Muscle of leg (tissue), 3 donors: ENCODE measurements at regions not wholly inside any gene's neighbourhood (a gene's known extent, or its start where the extent isn't known, plus 50 kb on each side); places are given as distances from the start of the nearest gene placed in this dataset.

Experiments
- DNase-seq: peaks from one replicate; pipeline ENCODE4 v3.0.0; 2013
- H3K27ac ChIP-seq: one replicate; pipeline ENCODE4 v1.5.1; 2013; ENCODE audit warnings: mild to moderate bottlenecking, low read length, control low read depth
- H3K27me3 ChIP-seq: one replicate; pipeline ENCODE4 v1.6.1; 2013; ENCODE audit warnings: low read length; ENCODE audit not compliant: control insufficient read depth, insufficient read depth
- H3K36me3 ChIP-seq: one replicate; pipeline ENCODE4 v1.6.1; 2013; ENCODE audit warnings: low read length; ENCODE audit not compliant: control insufficient read depth, insufficient read depth
- H3K4me1 ChIP-seq: one replicate; pipeline ENCODE4 v1.6.1; 2013; ENCODE audit warnings: low read length; ENCODE audit not compliant: control insufficient read depth, insufficient read depth
- H3K4me3 ChIP-seq: one replicate; pipeline ENCODE4 v1.5.1; 2013; ENCODE audit warnings: low read length, control low read depth
- H3K9me3 ChIP-seq: replicated peaks from 2 replicates; pipeline ENCODE4 v1.6.1; 2013; ENCODE audit warnings: low read depth, low read length; ENCODE audit not compliant: control insufficient read depth
- WGBS: methylation state at CpG from one replicate; pipeline ENCODE4 v1.1.5; 2013; ENCODE audit warnings: missing lambda C conversion rate; ENCODE audit not compliant: insufficient coverage; 5-methylcytosine and 5-hydroxymethylcytosine counted together

DNA sequence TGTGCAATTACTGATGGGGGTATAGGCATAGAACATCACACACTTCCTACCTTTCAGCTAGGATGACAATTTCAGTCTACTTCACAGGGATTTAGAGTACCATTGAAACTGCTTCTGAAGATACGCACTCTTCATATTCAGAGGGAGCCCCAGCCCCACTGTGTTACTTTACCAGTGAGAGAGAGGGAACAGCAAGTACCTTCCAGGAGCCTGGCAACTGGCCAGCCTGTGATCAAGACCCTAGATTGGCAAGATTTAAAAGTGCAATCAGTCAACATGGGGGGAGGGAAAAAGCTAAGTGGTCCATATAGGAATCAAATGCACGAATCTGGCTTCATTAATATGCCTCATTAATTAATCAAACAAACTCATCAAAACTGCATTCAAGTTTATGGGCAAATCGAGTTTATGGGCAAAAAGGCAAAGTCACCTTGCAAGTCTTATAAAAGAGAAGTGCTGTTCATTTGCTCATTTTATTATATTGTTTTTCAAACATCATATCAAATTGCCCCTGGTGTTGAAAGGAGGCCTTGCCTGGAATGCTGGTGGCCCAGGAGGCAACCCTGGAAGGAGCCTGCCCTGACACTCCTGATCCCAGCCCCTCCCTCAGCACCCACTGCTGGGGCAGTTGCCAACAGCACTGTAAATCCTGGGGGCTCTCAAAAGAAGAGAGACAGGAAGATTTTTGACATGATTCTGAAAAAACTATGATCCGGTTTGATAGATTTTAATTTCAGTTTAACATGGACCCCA lies 184.9 kb upstream of the DPT start:
- Histone ChIP-seq H3K4me3 (no peak overlapping the region), H3K4me1 (peaks cover 2% of the 10 kb centered on the region), H3K27ac (no peak overlapping the region), H3K27me3 (no peaks in the 10 kb centered on the region), H3K36me3 (no peaks in the 10 kb centered on the region), H3K9me3 (no peaks in the 10 kb centered on the region)
- WGBS, result no CpG with 5 or more reads among the region's 4 CpGs
- DNase-seq, result no peak

DNA sequence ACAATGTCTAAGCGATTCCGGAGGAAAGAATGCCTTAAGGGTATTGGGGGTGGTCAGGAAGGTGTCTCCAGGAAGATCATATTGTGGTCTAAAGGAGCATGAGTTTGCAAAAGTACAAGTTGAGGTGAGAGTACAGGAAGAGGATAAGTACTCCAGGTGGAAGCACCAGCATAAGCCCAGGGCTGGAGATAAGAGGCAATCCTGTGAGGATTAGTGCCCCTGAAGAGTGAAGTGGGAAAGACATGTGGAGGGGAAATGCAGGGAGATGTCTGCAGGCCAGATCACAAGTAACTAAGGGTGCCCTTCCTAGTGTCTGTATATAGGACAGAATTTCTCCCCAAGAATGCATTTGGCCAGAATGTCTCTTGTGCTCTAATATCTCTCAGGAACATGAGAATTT lies 188.3 kb upstream of the DPT start:
- H3K27ac ChIP-seq, result no peak overlapping the region
- no peaks in the 10 kb centered on the region for H3K9me3 ChIP-seq
- no peaks in the 10 kb centered on the region for H3K27me3 ChIP-seq
- WGBS, result 49% methylated on average over 2 of the region's 2 CpGs
- DNase-seq, result no peak
- no peaks in the 10 kb centered on the region for H3K36me3 ChIP-seq
- H3K4me1 ChIP-seq, result peaks cover 2% of the 10 kb centered on the region
- no peak overlapping the region for H3K4me3 ChIP-seq

DNA sequence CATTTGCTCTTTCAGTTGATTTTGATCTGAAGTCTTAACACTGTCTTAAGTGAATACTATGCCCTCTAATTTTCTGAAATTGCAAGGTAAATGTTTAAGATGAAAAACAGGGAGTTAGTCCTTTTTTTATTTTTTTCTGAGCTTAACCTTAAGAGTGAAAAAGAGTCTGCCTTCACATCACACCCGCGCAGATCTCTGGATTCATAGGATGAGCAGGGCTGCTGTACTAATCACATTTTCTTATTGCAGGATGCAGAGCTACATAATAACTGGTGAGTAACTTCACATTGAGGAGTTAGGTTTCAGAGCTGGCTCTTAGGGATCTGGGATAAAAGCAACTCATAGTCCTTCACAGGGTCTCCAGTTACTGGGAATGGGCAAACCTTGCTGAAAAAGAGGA lies 188.7 kb upstream of the ATP1B1 start:
- WGBS, result no CpG with 5 or more reads among the region's 2 CpGs
- Histone ChIP-seq H3K27ac (no peak overlapping the region), H3K27me3 (no peaks in the 10 kb centered on the region), H3K4me1 (peaks cover 2% of the 10 kb centered on the region), H3K4me3 (no peak overlapping the region), H3K36me3 (no peaks in the 10 kb centered on the region), H3K9me3 (no peaks in the 10 kb centered on the region)
- peak; percentile 36 for DNase-seq

DNA sequence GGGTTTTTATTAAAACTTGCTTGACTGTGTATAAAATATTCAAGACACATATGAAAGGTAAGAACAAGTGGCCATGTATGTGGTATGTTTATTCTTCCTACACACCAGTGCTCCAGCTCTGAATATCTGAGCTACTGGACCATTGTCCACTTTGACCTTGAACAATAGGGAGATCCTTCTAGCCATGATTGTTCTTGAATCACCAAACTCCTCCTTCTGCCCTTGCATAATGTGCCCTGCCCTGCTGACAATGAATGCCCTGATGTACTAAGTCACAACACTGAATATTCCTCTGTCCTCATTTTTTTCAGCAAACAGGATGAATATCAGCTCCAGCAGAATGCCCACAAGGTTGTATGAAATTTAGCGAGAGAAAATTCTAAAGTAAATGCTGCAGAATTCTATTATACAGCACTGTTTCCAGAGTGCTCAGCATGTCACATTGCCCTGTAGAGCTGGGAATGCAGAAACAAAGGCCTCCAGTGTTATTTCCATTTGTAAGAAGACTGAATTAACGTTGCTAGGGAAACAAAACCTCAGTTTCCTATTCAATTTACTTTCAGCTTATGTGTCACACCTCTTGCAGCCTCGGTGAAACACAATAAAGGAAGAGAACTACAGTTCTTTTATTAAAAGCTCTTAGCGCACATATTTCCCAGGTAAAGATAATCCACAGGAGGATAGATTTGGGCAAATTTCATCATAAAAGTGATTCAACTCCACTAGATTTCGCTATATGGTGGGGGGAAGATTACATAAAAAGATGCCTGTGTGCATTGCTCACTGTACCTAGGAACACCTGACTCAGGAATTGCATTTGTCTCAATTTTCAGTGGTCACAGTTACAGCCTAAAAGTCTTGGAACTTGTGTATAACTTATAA lies 187.4 kb upstream of the ATP1B1 start:
- Histone ChIP-seq H3K27me3 (no peaks in the 10 kb centered on the region), H3K4me3 (no peak overlapping the region), H3K4me1 (peaks cover 2% of the 10 kb centered on the region), H3K27ac (no peak overlapping the region), H3K36me3 (no peaks in the 10 kb centered on the region), H3K9me3 (no peaks in the 10 kb centered on the region)
- DNase-seq, result no peak
- WGBS, result no CpG with 5 or more reads among the region's 5 CpGs

DNA sequence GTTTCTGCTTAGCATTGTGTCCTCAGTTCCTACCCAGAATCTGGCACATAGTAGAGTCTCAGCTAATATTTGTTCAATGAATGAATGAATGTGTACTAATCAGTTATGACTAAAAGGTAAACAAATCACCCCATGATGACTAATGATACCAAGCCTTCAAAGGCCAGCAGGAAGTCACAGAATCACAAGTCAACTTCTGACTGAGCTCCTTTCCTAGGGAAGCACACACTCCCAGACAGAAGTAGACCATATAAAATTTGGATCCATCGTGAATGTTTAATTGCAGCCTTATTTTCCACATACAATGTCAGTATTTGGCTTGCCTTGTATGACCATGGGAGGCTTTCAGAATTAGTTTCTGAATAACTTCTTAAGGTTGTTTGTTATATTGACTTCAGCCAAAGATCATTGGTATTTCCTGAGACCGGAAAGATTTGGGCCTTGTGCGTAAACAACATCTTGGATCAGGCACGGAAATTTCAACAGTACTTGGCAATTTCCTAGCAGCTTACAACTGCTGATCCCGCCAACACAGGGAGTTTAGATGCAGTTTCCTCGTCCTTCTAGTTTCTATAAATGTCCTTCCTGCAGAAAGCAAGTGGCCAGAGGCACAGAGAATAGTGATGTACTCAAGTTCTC lies 185.9 kb upstream of the ATP1B1 start:
- Histone ChIP-seq H3K4me3 (no peak overlapping the region), H3K4me1 (peaks cover 2% of the 10 kb centered on the region), H3K9me3 (no peaks in the 10 kb centered on the region), H3K27me3 (no peaks in the 10 kb centered on the region), H3K27ac (peak overlapping the region; percentile 43), H3K36me3 (no peaks in the 10 kb centered on the region)
- WGBS, result 58% methylated on average over 3 of the region's 6 CpGs
- DNase-seq, result peak; percentile 87

DNA sequence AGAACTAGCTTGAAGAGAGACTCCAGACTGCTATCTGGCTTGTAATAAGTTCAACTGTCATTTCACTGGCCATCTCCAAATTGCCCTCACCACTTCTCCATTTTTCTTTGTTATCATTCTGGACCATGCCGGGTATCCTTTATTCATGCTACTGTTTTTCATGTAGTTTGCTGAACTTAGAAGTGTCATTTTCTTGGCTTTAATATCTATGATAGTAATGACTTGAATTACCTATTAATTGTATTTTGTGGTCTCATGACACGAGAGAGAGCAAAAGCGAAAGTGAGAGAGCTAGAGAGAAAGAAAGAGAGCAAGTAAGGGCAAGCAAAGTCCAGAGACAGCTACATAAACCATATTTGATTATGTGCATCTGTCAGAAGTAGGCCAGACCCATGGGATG lies 184.9 kb upstream of the ATP1B1 start:
- Histone ChIP-seq H3K27ac (no peak overlapping the region), H3K4me1 (peaks cover 2% of the 10 kb centered on the region), H3K9me3 (no peaks in the 10 kb centered on the region), H3K4me3 (no peak overlapping the region), H3K36me3 (no peaks in the 10 kb centered on the region), H3K27me3 (no peaks in the 10 kb centered on the region)
- DNase-seq, result no peak
- 100% methylated on average over 2 of the region's 3 CpGs for WGBS

DNA sequence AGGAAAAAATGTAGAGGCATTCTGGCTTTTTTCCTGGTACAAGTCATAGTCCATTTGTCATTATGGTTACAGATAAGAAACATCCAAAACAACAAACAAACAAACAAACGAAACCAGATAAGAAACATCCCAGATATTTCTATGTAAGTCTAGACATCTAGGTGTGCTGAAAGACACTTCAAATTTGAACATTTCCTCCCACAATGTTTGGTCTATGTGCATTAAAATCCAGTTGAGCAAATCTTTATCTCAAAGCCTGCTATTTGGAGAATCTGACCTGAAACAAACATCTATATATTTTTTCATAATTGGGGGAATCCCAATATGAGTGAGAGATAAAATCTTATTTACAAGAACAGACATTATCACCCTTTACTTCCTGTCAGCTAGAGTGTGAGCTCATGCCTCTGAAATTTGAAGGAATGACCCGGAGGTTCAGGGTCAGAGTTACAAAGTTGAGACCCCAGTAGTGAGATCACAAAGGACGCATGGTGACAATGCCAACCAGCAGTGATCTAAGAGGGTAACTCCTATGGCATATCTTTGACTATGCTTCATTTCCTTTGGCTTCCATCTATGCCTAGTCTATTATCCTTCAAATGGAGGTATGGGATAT lies 182.9 kb upstream of the ATP1B1 start:
- 60% methylated on average over 1 of the region's 3 CpGs for WGBS
- Histone ChIP-seq H3K9me3 (no peaks in the 10 kb centered on the region), H3K4me1 (no peaks in the 10 kb centered on the region), H3K27ac (no peak overlapping the region), H3K4me3 (no peak overlapping the region), H3K36me3 (no peaks in the 10 kb centered on the region), H3K27me3 (no peaks in the 10 kb centered on the region)
- DNase-seq, result no peak

DNA sequence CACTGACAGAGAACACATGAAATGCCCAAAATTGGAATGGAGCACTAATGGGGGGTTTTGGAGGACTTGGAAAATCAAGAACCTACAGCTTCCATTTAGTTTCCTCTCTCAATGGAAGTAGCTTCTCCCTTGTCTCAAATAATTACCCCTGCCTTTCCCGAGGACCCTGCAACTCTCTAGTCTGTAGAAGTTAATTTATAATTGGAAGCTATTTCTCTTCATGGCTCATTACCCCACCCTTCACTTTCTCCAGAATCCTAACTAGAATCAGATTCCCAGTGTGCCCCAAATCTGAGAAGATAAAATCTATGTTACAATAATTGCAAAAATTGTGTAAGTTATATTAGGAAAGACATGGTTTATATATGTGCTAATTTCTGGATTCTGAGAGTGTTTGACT lies 181.5 kb upstream of the ATP1B1 start:
- Histone ChIP-seq H3K4me1 (no peaks in the 10 kb centered on the region), H3K4me3 (no peak overlapping the region), H3K9me3 (no peaks in the 10 kb centered on the region), H3K27me3 (no peaks in the 10 kb centered on the region), H3K27ac (no peak overlapping the region), H3K36me3 (no peaks in the 10 kb centered on the region)
- WGBS, result no CpG with 5 or more reads among the region's 1 CpG
- DNase-seq, result no peak

DNA sequence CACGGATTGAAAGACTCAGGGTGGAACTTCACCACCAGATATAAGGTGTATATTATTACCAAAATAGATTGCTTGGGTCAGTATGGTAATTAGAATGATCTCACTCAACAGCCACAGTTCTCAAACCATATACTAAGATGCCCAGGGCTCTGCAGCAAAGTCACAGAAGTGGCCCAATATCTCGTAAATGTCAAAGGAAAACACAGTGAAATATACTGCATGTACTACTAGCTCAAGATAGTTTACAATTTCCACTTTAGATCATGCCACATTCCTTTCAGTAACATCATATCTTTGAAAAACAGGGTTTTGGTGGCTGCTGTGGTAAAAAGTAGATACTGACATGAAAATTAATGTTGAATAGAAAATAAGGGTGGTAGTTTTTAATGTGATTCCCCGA lies 180.3 kb upstream of the ATP1B1 start:
- Histone ChIP-seq H3K36me3 (no peaks in the 10 kb centered on the region), H3K4me1 (no peaks in the 10 kb centered on the region), H3K27ac (no peak overlapping the region), H3K27me3 (no peaks in the 10 kb centered on the region), H3K4me3 (no peak overlapping the region), H3K9me3 (no peaks in the 10 kb centered on the region)
- no CpG with 5 or more reads among the region's 3 CpGs for WGBS
- no peak for DNase-seq

DNA sequence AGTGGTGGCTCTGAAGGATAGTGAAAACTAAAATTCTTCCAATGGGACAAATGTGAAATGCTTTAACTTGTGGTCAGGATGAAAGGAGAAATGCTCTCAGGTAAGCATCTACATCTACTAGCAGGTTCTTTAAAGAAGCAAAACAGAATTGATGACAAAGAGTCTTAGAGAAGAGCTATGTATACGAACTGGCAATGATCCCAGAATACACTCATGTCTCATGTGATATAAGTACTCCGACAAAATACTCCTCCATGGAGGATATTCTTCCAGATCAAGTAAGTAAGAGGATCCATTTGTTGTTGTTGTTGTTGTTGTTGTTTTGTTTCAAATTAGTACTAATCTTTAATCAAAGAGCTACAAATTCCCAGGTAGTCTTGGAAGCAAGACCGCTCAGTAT lies 174.0 kb upstream of the ATP1B1 start:
- no peak overlapping the region for H3K27ac ChIP-seq
- no peak overlapping the region for H3K4me3 ChIP-seq
- no CpG with 5 or more reads among the region's 3 CpGs for WGBS
- no peaks in the 10 kb centered on the region for H3K27me3 ChIP-seq
- H3K36me3 ChIP-seq, result no peaks in the 10 kb centered on the region
- no peaks in the 10 kb centered on the region for H3K9me3 ChIP-seq
- peak; percentile 41 for DNase-seq
- H3K4me1 ChIP-seq, result peaks cover 4% of the 10 kb centered on the region
